EH (cell line): ENCODE measurements at regions not wholly inside any gene's neighbourhood (a gene's known extent, or its start where the extent isn't known, plus 50 kb on each side); places are given as distances from the start of the nearest gene placed in this dataset.
"Not testable (repeated sequence)": the region's sequence is repeated elsewhere in the genome, so short reads cannot be mapped to it uniquely, and the experiment has no call there.

ENCODE experiments used
- DNase-seq: peaks from one replicate; pipeline ENCODE4 v3.0.0-alpha.2; 2015; ENCODE audit warnings: low read depth

DNA sequence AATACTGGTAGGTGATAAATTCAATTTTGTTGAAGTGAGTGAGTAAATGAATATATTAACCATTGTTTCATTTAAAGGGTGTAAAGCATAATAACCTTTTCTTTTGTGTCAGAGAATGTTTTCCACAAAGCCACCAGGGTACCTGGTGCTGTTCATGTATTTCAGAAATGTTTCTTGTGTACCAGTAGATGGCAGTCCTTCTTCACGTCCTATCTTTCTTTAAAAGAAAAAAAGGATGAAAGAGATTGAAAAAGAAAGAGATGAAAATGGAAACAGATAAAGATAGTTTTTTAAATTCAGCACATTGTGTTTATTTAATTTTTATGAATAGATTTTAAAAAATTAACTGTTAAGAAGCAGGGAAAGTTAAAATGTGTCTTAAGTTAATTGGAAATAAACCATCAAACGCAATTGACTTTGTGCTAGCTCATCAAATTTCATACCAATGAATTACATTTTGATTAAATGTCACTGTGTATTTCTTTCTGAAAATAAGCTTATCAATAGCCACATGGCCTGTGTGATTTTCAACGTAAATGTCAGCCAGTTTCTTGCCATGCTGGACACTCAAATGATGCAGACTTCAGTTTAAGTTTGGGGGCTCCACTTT, 65.5 kb upstream of the CHORDC1 start:
- DNase-seq: peak; percentile 2

DNA sequence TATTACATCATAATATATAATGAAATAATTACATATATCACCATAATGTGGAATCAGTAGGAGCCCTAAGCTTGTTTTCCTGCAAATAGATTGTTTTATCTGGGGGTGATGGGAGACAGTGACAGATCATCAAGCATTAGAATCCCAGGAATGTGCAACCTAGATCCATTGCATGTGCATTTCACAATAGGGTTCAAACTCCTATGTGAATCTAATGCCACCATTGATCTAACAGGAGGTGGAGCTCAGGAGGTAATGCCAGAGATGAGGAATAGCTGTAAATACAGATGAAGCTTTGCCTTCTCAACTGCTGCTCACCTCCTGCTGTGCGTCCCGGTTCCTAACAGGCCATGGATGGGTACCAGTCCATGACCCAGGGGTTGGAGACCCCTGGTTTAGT, 63.8 kb upstream of the CHORDC1 start:
- DNase-seq: no peak

DNA sequence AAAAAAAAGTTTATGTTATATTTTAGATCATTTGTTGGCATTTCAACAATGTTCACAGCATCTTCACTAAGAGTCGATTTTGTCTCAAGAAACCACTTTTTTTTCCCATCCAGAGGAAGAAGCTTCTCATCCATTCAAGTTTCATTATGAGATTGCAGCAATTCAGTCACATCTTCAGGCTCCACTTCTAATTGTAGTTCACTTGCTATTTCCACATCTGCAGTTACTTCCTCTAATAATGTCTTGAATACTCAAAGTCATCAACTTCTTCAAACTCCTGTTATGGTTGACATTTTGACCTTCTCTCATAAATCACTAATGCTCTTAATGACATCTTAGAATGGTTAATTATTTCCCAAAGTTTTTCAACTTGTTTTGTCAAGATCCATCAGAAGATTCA, 61.3 kb upstream of the CHORDC1 start:
- no peak for DNase-seq

DNA sequence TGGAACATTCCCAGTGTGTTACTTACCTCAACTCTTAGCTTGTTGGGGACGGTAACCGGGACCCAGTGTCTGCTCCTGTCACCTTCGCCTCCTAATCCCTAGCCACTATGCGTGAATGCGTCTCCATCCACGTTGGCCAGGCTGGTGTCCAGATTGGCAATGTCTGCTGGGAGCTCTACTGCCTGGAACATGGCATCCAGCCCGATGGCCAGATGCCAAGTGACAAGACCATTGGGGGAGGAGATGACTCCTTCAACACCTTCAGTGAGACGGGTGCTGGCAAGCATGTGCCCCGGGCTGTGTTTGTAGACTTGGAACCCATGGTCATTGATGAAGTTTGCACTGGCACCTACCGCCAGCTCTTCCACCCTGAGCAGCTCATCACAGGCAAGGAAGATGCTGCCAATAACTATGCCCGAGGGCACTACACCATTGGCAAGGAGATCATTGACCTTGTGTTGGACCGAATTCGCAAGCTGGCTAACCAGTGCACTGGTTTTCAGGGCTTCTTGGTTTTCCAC, 59.8 kb upstream of the CHORDC1 start:
- not testable (repeated sequence) for DNase-seq

DNA sequence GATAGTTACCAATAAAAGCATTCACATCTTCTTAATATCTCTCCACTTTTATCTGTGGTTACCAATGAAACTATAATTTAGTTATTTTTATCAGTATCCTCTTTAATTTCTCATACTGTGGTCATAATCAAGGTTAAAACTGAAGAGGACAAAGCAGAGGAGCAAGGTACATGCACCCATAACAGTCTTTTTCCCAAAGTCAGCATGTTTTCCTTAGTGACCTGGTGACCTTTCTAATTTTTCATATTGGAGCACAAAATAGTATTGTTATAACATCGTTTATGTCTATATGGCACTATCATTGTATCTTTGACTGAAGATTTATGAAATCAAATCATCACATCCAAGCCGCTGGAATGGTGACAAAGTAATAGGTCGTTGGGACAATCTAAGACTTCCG, 51.5 kb upstream of the CHORDC1 start:
- DNase-seq: no peak
